ENCODE measurements at regions not wholly inside any gene's neighbourhood (a gene's known extent, or its start where the extent isn't known, plus 50 kb on each side); places are given as distances from the start of the nearest gene placed in this dataset.

DNA sequence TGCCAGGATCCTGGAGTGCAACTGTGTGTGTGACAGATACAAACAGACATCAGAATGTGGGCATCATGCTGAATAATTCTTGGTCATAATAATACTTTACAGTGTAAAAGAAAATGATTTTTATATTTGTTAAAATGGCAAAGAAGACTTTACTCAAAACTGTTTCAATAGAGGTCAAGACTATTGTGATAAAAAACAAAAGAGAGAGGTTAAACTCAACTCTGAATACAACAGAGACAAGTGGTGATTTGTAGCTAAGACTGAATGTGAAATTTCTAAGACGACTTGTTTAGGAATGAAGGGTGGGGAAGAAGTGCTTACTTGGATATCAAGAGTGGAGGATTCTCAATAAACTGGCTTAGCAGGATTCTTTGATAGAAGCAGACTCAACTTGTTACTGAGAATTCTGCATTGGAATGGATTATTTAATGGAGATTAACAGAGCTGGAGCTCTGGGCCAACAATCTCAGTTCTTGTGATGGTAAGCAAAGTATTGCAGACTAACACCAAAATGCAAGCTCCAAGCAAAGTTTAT is 457.4 kb upstream of the CDH18 start:
- Histone ChIP-seq H3K27me3 (ENCODE audit: insufficient read depth, poor library complexity, severe bottlenecking) (no peaks in the 10 kb centered on the region), H3K36me3 (ENCODE audit: low read depth) (no peaks in the 10 kb centered on the region), H3K4me3 (ENCODE audit: severe bottlenecking) (no peak overlapping the region), H3K9me3 (ENCODE audit: severe bottlenecking) (no peaks in the 10 kb centered on the region), H3K4me1 (ENCODE audit: insufficient read depth, poor library complexity, severe bottlenecking) (no peaks in the 10 kb centered on the region), H3K27ac (ENCODE audit: poor library complexity, severe bottlenecking) (no peak overlapping the region)
- TF ChIP-seq, protein P1, sequence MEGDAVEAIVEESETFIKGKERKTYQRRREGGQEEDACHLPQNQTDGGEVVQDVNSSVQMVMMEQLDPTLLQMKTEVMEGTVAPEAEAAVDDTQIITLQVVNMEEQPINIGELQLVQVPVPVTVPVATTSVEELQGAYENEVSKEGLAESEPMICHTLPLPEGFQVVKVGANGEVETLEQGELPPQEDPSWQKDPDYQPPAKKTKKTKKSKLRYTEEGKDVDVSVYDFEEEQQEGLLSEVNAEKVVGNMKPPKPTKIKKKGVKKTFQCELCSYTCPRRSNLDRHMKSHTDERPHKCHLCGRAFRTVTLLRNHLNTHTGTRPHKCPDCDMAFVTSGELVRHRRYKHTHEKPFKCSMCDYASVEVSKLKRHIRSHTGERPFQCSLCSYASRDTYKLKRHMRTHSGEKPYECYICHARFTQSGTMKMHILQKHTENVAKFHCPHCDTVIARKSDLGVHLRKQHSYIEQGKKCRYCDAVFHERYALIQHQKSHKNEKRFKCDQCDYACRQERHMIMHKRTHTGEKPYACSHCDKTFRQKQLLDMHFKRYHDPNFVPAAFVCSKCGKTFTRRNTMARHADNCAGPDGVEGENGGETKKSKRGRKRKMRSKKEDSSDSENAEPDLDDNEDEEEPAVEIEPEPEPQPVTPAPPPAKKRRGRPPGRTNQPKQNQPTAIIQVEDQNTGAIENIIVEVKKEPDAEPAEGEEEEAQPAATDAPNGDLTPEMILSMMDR (IDR thresholded peaks at IDR 0.05; ENCODE audit: poor library complexity, severe bottlenecking) = no peak
- DNase-seq (ENCODE audit: low spot score) (no peak), ATAC-seq (ENCODE audit: low read depth) (no peak)

DNA sequence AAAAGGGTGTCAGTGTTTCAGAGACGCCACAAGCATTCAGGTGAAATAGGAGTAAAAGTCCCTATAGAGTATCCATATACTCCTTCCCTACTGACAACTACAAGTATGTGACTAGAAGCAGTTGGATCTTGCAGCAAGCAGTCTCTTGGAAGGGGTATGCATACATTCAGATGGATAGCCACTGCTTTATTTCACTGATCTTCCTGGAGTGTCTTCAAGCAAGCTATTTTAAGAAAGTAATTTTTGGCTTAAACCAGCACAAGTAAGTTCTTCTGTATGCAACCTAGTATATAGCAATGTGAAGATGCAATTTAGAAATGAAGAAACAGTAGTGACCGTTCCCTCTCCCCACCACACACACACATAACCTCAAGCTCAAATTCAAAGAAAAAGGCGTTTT is 446.8 kb upstream of the CDH18 start:
- H3K36me3 ChIP-seq (ENCODE audit: low read depth) = no peaks in the 10 kb centered on the region
- H3K4me1 ChIP-seq (ENCODE audit: insufficient read depth, poor library complexity, severe bottlenecking) = no peaks in the 10 kb centered on the region
- no peaks in the 10 kb centered on the region for H3K9me3 ChIP-seq (ENCODE audit: severe bottlenecking)
- H3K27me3 ChIP-seq (ENCODE audit: insufficient read depth, poor library complexity, severe bottlenecking) = no peaks in the 10 kb centered on the region
- no peak for DNase-seq (ENCODE audit: low spot score)
- TF ChIP-seq, protein P1 (IDR thresholded peaks at IDR 0.05; ENCODE audit: poor library complexity, severe bottlenecking) = no peak
- H3K4me3 ChIP-seq (ENCODE audit: severe bottlenecking) = no peak overlapping the region
- H3K27ac ChIP-seq (ENCODE audit: poor library complexity, severe bottlenecking) = no peak overlapping the region
- ATAC-seq (ENCODE audit: low read depth) = no peak

DNA sequence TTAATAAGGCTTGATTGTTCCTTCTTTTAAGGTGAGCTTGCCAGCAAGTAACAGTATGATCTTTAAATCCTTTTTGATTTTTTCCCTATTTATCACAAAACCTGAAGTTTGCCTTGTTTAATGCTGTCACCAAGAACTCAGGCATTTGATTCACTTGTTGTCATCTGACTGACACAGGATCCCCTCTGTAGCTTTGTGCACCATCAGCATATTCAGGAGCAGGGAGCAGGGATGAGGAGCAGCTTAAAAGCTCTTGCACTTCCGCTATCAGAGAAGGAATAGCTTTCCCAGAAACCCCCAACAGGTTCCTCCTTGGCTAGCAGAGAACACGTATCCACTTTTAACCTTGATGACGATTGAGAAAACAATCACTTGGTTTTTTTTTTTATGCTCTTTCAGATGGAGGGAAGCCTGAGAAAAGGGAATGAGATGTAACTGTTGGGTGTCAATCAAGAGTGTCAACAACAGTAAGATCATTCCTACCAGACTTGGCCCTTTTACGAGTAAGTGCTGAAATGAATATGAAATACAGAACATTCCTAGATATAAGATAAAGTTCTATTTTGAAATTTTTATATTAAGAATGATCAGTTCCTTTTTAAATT is 433.1 kb upstream of the CDH18 start:
- DNase-seq (ENCODE audit: low spot score) = no peak
- H3K9me3 ChIP-seq (ENCODE audit: severe bottlenecking) = no peaks in the 10 kb centered on the region
- H3K4me3 ChIP-seq (ENCODE audit: severe bottlenecking) = no peak overlapping the region
- no peaks in the 10 kb centered on the region for H3K4me1 ChIP-seq (ENCODE audit: insufficient read depth, poor library complexity, severe bottlenecking)
- TF ChIP-seq, protein P1 (IDR thresholded peaks at IDR 0.05; ENCODE audit: poor library complexity, severe bottlenecking) = no peak
- no peaks in the 10 kb centered on the region for H3K36me3 ChIP-seq (ENCODE audit: low read depth)
- ATAC-seq (ENCODE audit: low read depth) = no peak
- no peak overlapping the region for H3K27ac ChIP-seq (ENCODE audit: poor library complexity, severe bottlenecking)
- H3K27me3 ChIP-seq (ENCODE audit: insufficient read depth, poor library complexity, severe bottlenecking) = no peaks in the 10 kb centered on the region

Data from RWPE2 (cell line).